ENCODE measurements at regions not wholly inside any gene's neighbourhood (a gene's known extent, or its start where the extent isn't known, plus 50 kb on each side); places are given as distances from the start of the nearest gene placed in this dataset.

DNA sequence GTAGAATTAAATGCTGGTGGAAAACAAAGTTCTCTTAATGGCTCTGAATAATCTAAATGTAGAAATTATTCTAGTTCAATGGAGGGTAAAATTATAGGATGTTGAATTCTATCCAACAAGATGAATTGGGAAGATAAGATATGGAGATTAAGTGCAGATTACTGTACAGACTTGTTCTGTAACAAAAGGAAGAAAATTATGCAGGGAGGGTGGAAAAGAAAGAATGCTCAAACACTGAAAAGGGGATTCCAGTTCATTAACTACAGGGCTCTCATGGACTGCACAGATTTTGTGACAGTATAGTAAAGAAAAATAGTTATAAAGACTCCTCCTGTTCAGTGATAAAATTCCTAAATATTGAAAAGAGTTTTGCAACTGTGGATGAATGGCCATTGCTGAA is 1794.0 kb upstream of the PCDH7 start:
- no peak for TF ChIP-seq POLR2AphosphoS5 (IDR thresholded peaks at IDR 0.05)
- TF ChIP-seq EP300 (IDR thresholded peaks at IDR 0.05): no peak
